HPDE6-E6E7 (cell line): ENCODE measurements at regions not wholly inside any gene's neighbourhood (a gene's known extent, or its start where the extent isn't known, plus 50 kb on each side); places are given as distances from the start of the nearest gene placed in this dataset.
"Not testable (repeated sequence)": the region's sequence is repeated elsewhere in the genome, so short reads cannot be mapped to it uniquely, and the experiment has no call there.

Experiments
- DNase-seq: peaks from one replicate; pipeline ENCODE4 v3.0.0; 2011; ENCODE audit warnings: missing footprints; ENCODE audit errors: extremely low spot score

GRCh38 chr3:182501856-182502255 is 291.4 kb upstream of the ATP11B start:
- no peak for DNase-seq

- DNase-seq = no peak
Measured at GRCh38 chr3:182503401-182503800, 289.9 kb upstream of the ATP11B start.

- DNase-seq = no peak
Measured at GRCh38 chr3:182508919-182509711, 284.2 kb upstream of the ATP11B start.

- DNase-seq = no peak
Measured at GRCh38 chr3:182509844-182510460, 283.4 kb upstream of the ATP11B start.

- DNase-seq = no peak
Measured at GRCh38 chr3:182514236-182514964, 278.9 kb upstream of the ATP11B start.

- DNase-seq = no peak
Measured at GRCh38 chr3:182516597-182517336, 276.5 kb upstream of the ATP11B start.

GRCh38 chr3:182519569-182519968 is 273.7 kb upstream of the ATP11B start:
- no peak for DNase-seq

- no peak for DNase-seq
Measured at GRCh38 chr3:182521339-182521738, 272.0 kb upstream of the ATP11B start.

GRCh38 chr3:182523424-182523823 is 269.9 kb upstream of the ATP11B start:
- DNase-seq = not testable (repeated sequence)

GRCh38 chr3:182523836-182524235 is 269.5 kb upstream of the ATP11B start:
- DNase-seq = no peak

GRCh38 chr3:182524711-182525401 is 268.4 kb upstream of the ATP11B start:
- no peak for DNase-seq

GRCh38 chr3:182525766-182526374 is 267.4 kb upstream of the ATP11B start:
- DNase-seq = no peak

- DNase-seq = no peak
Measured at GRCh38 chr3:182527745-182528144, 265.6 kb upstream of the ATP11B start.

GRCh38 chr3:182530316-182530715 is 263.0 kb upstream of the ATP11B start:
- DNase-seq = no peak

- no peak for DNase-seq
Measured at GRCh38 chr3:182533394-182533793, 259.9 kb upstream of the ATP11B start.

GRCh38 chr3:182544542-182544941 is 248.8 kb upstream of the ATP11B start:
- no peak for DNase-seq

- no peak for DNase-seq
Measured at GRCh38 chr3:182562274-182562673, 231.0 kb upstream of the ATP11B start.

GRCh38 chr3:182565916-182566796 is 227.1 kb upstream of the ATP11B start:
- DNase-seq = no peak

GRCh38 chr3:182567700-182568099 is 225.6 kb upstream of the ATP11B start:
- no peak for DNase-seq

- DNase-seq = no peak
Measured at GRCh38 chr3:182568261-182568660, 225.0 kb upstream of the ATP11B start.
